NCI-H187 treated with DMSO at 0.1 percent for 48 hours (cell line): ENCODE measurements at regions not wholly inside any gene's neighbourhood (a gene's known extent, or its start where the extent isn't known, plus 50 kb on each side); places are given as distances from the start of the nearest gene placed in this dataset.

Experiments used
- DNase-seq: peaks from one replicate; lab custom pipeline; 2025; lab: John Stamatoyannopoulos, UW

- no peak for DNase-seq
These were observed 696.8 kb downstream of the OTOL1 start for GRCh38 chr3:162193148-162194095.

GRCh38 chr3:162195147-162195546 lies 698.5 kb downstream of the OTOL1 start:
- no peak for DNase-seq

GRCh38 chr3:162196964-162197363 lies 700.4 kb downstream of the OTOL1 start:
- DNase-seq: no peak

GRCh38 chr3:162200836-162201235 lies 704.2 kb downstream of the OTOL1 start:
- no peak for DNase-seq

GRCh38 chr3:162206648-162207047 lies 710.0 kb downstream of the OTOL1 start:
- DNase-seq: no peak

GRCh38 chr3:162211470-162211869 lies 714.9 kb downstream of the OTOL1 start:
- DNase-seq: no peak

GRCh38 chr3:162213196-162213595 lies 716.6 kb downstream of the OTOL1 start:
- no peak for DNase-seq

GRCh38 chr3:162213956-162214355 lies 717.3 kb downstream of the OTOL1 start:
- DNase-seq: no peak

GRCh38 chr3:162217647-162218046 lies 721.0 kb downstream of the OTOL1 start:
- DNase-seq: no peak

- DNase-seq: no peak
These were observed 721.9 kb downstream of the OTOL1 start for GRCh38 chr3:162218479-162218878.

- no peak for DNase-seq
These were observed 728.1 kb downstream of the OTOL1 start for GRCh38 chr3:162224746-162225145.

- no peak for DNase-seq
These were observed 740.3 kb downstream of the OTOL1 start for GRCh38 chr3:162236949-162237348.

- no peak for DNase-seq
These were observed 754.2 kb downstream of the OTOL1 start for GRCh38 chr3:162250782-162251181.

GRCh38 chr3:162262129-162262528 lies 765.5 kb downstream of the OTOL1 start:
- DNase-seq: no peak

- DNase-seq: no peak
These were observed 767.0 kb downstream of the OTOL1 start for GRCh38 chr3:162263596-162263995.

GRCh38 chr3:162269636-162270458 lies 773.2 kb downstream of the OTOL1 start:
- DNase-seq: no peak

- DNase-seq: no peak
These were observed 777.5 kb downstream of the OTOL1 start for GRCh38 chr3:162274070-162274469.

GRCh38 chr3:162278834-162279233 lies 782.2 kb downstream of the OTOL1 start:
- no peak for DNase-seq

- DNase-seq: no peak
These were observed 788.7 kb downstream of the OTOL1 start for GRCh38 chr3:162285259-162285658.

GRCh38 chr3:162287600-162287999 lies 791.0 kb downstream of the OTOL1 start:
- DNase-seq: no peak

GRCh38 chr3:162292409-162292808 lies 795.8 kb downstream of the OTOL1 start:
- DNase-seq: no peak

GRCh38 chr3:162295323-162295983 lies 798.8 kb downstream of the OTOL1 start:
- DNase-seq: no peak
